Activated CD4-positive, alpha-beta T cell treated with anti-CD3 and anti-CD28 coated beads, Interleukin-2, Interleukin-6, amounts not matched to agents 100 ng/mL and 50 ng/mL, durations not matched to agents 16 hours and 8 hours (primary cell): ENCODE measurements at regions not wholly inside any gene's neighbourhood (a gene's known extent, or its start where the extent isn't known, plus 50 kb on each side); places are given as distances from the start of the nearest gene placed in this dataset.
A peak's percentile ranks its signal among the peaks of the same experiment; 100 is the strongest.

ENCODE experiments used
- DNase-seq: peaks from one replicate; pipeline ENCODE4 v3.0.0-alpha.2; 2020

- DNase-seq: no peak
Measured at GRCh38 chrX:148371291-148371690, 129.1 kb upstream of the AFF2 start.

- no peak for DNase-seq
Measured at GRCh38 chrX:148372925-148373324, 127.5 kb upstream of the AFF2 start.

GRCh38 chrX:148376342-148376741 is 124.1 kb upstream of the AFF2 start:
- no peak for DNase-seq

- DNase-seq: peak; percentile 14
Measured at GRCh38 chrX:148380107-148380506, 120.3 kb upstream of the AFF2 start.

- DNase-seq: peak; percentile 84
Measured at GRCh38 chrX:148380650-148381561, 119.5 kb upstream of the AFF2 start.

GRCh38 chrX:148381603-148382002 is 118.8 kb upstream of the AFF2 start:
- peak; percentile 62 for DNase-seq

GRCh38 chrX:148382983-148383382 is 117.4 kb upstream of the AFF2 start:
- DNase-seq: no peak

- no peak for DNase-seq
Measured at GRCh38 chrX:148385471-148385870, 114.9 kb upstream of the AFF2 start.

- DNase-seq: no peak
Measured at GRCh38 chrX:148389629-148390028, 110.8 kb upstream of the AFF2 start.

- no peak for DNase-seq
Measured at GRCh38 chrX:148412006-148412405, 88.4 kb upstream of the AFF2 start.

- no peak for DNase-seq
Measured at GRCh38 chrX:148416142-148416541, 84.3 kb upstream of the AFF2 start.

GRCh38 chrX:148416931-148417330 is 83.5 kb upstream of the AFF2 start:
- DNase-seq: no peak

GRCh38 chrX:148417934-148418333 is 82.5 kb upstream of the AFF2 start:
- DNase-seq: no peak

- DNase-seq: no peak
Measured at GRCh38 chrX:148422526-148422925, 77.9 kb upstream of the AFF2 start.

GRCh38 chrX:148424570-148424969 is 75.8 kb upstream of the AFF2 start:
- no peak for DNase-seq

- DNase-seq: no peak
Measured at GRCh38 chrX:148426467-148426866, 74.0 kb upstream of the AFF2 start.

- no peak for DNase-seq
Measured at GRCh38 chrX:148441387-148441786, 59.0 kb upstream of the AFF2 start.

GRCh38 chrX:148443216-148443615 is 57.2 kb upstream of the AFF2 start:
- no peak for DNase-seq

- no peak for DNase-seq
Measured at GRCh38 chrX:148448686-148449085, 51.7 kb upstream of the AFF2 start.
